ENCODE measurements at regions not wholly inside any gene's neighbourhood (a gene's known extent, or its start where the extent isn't known, plus 50 kb on each side); places are given as distances from the start of the nearest gene placed in this dataset.

- Mint-ChIP-seq H3K27me3 (ENCODE audit: low read depth) (no peaks in the 10 kb centered on the region), H3K4me1 (ENCODE audit: low read depth) (peaks cover 48% of the 10 kb centered on the region), H3K27ac (peak overlapping the region; percentile 39), H3K9me3 (no peaks in the 10 kb centered on the region), H3K4me3 (no peak overlapping the region), H3K36me3 (ENCODE audit: low read depth) (no peaks in the 10 kb centered on the region)
- intact Hi-C loops (cut with micrococcal nuclease) = no loop called here
- no peak for DNase-seq
- CTCF ChIA-PET = interaction anchor here (0.6 to 1.3 kb wide), 2 partner anchors 9 to 63 kb away, joined by 3 to 4 read pairs; no protein-coding TSS in a partner anchor
Measured at GRCh38 chr12:123065676-123066383, 85.1 kb downstream of the PITPNM2 start.

- no peaks in the 10 kb centered on the region for H3K27me3 Mint-ChIP-seq (ENCODE audit: low read depth)
- no peak overlapping the region for H3K4me3 Mint-ChIP-seq
- CTCF ChIA-PET = interaction anchor here (0.8 to 2.7 kb wide), 3 partner anchors 10 to 74 kb away, joined by 3 to 9 read pairs (median 3); no protein-coding TSS in a partner anchor
- H3K4me1 Mint-ChIP-seq (ENCODE audit: low read depth) = peaks cover 46% of the 10 kb centered on the region
- H3K27ac Mint-ChIP-seq = no peak overlapping the region
- no peaks in the 10 kb centered on the region for H3K9me3 Mint-ChIP-seq
- intact Hi-C loops (cut with micrococcal nuclease) = no loop called here
- no peaks in the 10 kb centered on the region for H3K36me3 Mint-ChIP-seq (ENCODE audit: low read depth)
- DNase-seq = no peak
Measured at GRCh38 chr12:123064885-123065619, 84.6 kb downstream of the ARL6IP4 start.

GRCh38 chr12:123064366-123064765 is 83.9 kb downstream of the ARL6IP4 start:
- Mint-ChIP-seq H3K27ac (no peak overlapping the region), H3K27me3 (ENCODE audit: low read depth) (no peaks in the 10 kb centered on the region), H3K9me3 (no peaks in the 10 kb centered on the region), H3K4me3 (no peak overlapping the region), H3K4me1 (ENCODE audit: low read depth) (peaks cover 44% of the 10 kb centered on the region), H3K36me3 (ENCODE audit: low read depth) (no peaks in the 10 kb centered on the region)
- DNase-seq = no peak
- intact Hi-C loops (cut with micrococcal nuclease) = no loop called here
- CTCF ChIA-PET = interaction anchor here (0.8 to 2.7 kb wide), 3 partner anchors 21 to 74 kb away, joined by 3 to 9 read pairs (median 3); no protein-coding TSS in a partner anchor

GRCh38 chr12:123063535-123063934 is 83.1 kb downstream of the ARL6IP4 start:
- DNase-seq = peak; percentile 33
- CTCF ChIA-PET = interaction anchor here (1.0 to 2.7 kb wide), 2 partner anchors 20 to 74 kb away, joined by 3 to 9 read pairs; no protein-coding TSS in a partner anchor
- peaks cover 44% of the 10 kb centered on the region for H3K4me1 Mint-ChIP-seq (ENCODE audit: low read depth)
- H3K36me3 Mint-ChIP-seq (ENCODE audit: low read depth) = no peaks in the 10 kb centered on the region
- intact Hi-C loops (cut with micrococcal nuclease) = no loop called here
- H3K9me3 Mint-ChIP-seq = no peaks in the 10 kb centered on the region
- H3K4me3 Mint-ChIP-seq = no peak overlapping the region
- no peak overlapping the region for H3K27ac Mint-ChIP-seq
- no peaks in the 10 kb centered on the region for H3K27me3 Mint-ChIP-seq (ENCODE audit: low read depth)

DNA sequence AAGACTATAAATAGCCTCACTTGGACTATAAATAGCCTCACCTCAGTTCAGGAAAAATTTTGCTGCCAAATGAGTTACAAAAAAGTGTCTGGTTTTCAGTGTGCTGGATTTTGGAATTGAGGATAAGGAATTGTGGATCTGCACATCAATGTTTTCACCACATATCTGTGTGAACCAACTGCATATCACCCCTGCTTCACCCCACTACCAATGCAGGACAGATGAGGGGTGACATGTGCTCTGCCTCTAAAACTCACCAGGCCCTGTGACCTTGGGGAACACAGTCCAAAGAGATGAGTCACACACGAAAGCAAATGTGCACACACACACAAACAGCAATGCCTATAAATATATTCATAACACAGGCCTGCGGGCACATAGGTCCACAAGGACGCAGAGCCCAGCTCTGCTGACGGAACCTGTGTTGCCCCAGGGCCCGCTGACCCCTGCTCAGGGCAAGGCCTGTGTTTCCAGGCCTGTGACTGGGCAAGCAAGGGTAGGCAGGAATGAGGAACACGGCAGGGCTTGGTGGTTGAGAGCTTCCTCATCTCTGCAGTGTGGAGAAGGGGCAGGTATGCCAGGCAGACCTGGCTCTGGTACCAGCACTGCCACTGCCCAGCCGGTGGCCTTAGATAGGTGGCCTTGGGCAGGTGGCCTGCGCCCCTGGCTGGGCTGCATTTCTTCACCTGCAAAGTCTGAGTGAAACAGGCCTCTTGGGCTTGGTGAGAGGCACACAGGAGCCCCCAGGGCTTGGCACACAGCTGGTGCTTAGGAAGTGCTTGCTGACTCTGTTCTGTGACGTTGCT is 82.4 kb downstream of the ARL6IP4 start:
- H3K27me3 Mint-ChIP-seq (ENCODE audit: low read depth) = no peaks in the 10 kb centered on the region
- intact Hi-C loops (cut with micrococcal nuclease) = no loop called here
- no peak for DNase-seq
- CTCF ChIA-PET = interaction anchor here (2.7 kb wide), 1 partner anchor 19 kb away, joined by 9 read pairs; no protein-coding TSS in a partner anchor
- H3K4me1 Mint-ChIP-seq (ENCODE audit: low read depth) = peaks cover 44% of the 10 kb centered on the region
- no peak overlapping the region for H3K27ac Mint-ChIP-seq
- no peaks in the 10 kb centered on the region for H3K36me3 Mint-ChIP-seq (ENCODE audit: low read depth)
- H3K9me3 Mint-ChIP-seq = no peaks in the 10 kb centered on the region
- no peak overlapping the region for H3K4me3 Mint-ChIP-seq

DNA sequence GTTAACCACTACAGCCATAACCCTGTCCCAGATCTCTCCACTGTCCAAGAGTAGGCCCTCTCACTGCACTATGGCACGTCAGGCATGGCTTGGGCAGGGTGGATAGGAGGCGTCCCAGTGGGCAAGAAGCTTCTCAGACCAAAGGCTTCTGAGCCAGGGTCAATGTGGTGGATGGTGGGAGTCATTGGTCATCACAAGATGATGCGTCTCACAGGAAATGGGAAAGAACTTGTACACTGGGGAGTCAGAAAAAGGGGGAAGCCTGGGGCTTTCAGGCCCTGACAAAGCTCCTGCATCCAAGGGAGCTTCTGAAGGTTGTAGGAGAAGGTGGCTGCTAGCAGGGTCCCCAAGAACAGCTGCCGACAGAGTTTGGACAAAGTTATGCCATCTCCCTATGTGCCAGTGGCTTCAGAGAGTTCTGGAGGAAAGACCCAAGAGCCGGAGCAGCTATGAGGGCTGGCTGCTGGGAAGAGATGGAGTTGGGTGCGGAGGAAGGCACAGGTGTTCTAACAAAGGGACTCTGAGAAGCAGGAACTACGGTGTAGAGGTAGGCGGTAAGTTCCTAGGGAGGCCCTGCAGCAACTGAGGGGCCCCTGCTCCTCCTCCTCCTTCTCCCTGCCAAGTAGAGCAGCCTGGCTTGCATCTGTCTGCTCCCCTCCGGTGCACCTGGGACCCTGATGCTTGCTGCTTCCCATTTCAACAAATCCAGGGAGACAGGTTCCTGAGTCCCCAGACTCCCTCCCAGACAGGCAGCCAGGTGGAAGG is 81.1 kb downstream of the ARL6IP4 start:
- peaks cover 38% of the 10 kb centered on the region for H3K4me1 Mint-ChIP-seq (ENCODE audit: low read depth)
- no peak overlapping the region for H3K27ac Mint-ChIP-seq
- H3K27me3 Mint-ChIP-seq (ENCODE audit: low read depth) = no peaks in the 10 kb centered on the region
- CTCF ChIA-PET = interaction anchor here (0.5 to 2.8 kb wide), 3 partner anchors 16 to 75 kb away, joined by 3 to 6 read pairs (median 5); no protein-coding TSS in a partner anchor
- H3K4me3 Mint-ChIP-seq = no peak overlapping the region
- no peaks in the 10 kb centered on the region for H3K36me3 Mint-ChIP-seq (ENCODE audit: low read depth)
- no peak for DNase-seq
- intact Hi-C loops (cut with micrococcal nuclease) = no loop called here
- H3K9me3 Mint-ChIP-seq = no peaks in the 10 kb centered on the region

DNA sequence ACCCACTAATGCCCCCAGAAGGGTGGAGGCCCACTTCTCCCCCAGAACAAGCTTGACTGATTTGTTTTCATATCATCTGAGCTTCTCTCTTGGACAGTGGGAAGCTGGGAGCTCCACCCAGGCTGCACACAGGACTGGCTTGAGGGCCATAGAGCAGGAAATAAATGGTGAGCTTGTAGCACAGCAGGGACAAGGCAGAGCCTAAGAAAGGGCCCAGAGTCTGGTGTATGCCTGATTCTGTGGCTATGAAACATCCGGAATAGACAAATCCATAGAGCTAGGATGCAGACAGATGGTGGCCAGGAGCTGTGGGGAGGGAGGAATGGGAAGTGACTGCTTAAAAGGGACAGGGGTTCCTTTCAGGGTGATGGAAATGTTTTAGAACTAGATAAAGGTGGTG is 79.0 kb downstream of the ARL6IP4 start:
- peaks cover 19% of the 10 kb centered on the region for H3K4me1 Mint-ChIP-seq (ENCODE audit: low read depth)
- CTCF ChIA-PET = interaction anchor here (0.9 to 2.8 kb wide), 4 partner anchors 10 to 14 kb away, joined by 3 to 5 read pairs (median 3); no protein-coding TSS in a partner anchor
- no peaks in the 10 kb centered on the region for H3K9me3 Mint-ChIP-seq
- intact Hi-C loops (cut with micrococcal nuclease) = no loop called here
- no peaks in the 10 kb centered on the region for H3K27me3 Mint-ChIP-seq (ENCODE audit: low read depth)
- no peak for DNase-seq
- H3K27ac Mint-ChIP-seq = no peak overlapping the region
- no peak overlapping the region for H3K4me3 Mint-ChIP-seq
- H3K36me3 Mint-ChIP-seq (ENCODE audit: low read depth) = peaks cover 2% of the 10 kb centered on the region

- no peak overlapping the region for H3K27ac Mint-ChIP-seq
- H3K4me1 Mint-ChIP-seq (ENCODE audit: low read depth) = peaks cover 15% of the 10 kb centered on the region
- H3K36me3 Mint-ChIP-seq (ENCODE audit: low read depth) = peaks cover 2% of the 10 kb centered on the region
- no peaks in the 10 kb centered on the region for H3K27me3 Mint-ChIP-seq (ENCODE audit: low read depth)
- no peak overlapping the region for H3K4me3 Mint-ChIP-seq
- no peaks in the 10 kb centered on the region for H3K9me3 Mint-ChIP-seq
- CTCF ChIA-PET = interaction anchor here (0.6 to 2.8 kb wide), 5 partner anchors 9 to 63 kb away, joined by 3 to 5 read pairs (median 3); no protein-coding TSS in a partner anchor
- intact Hi-C loops (cut with micrococcal nuclease) = no loop called here
- DNase-seq = no peak
Measured at GRCh38 chr12:123058980-123059379, 78.5 kb downstream of the ARL6IP4 start.

DNA sequence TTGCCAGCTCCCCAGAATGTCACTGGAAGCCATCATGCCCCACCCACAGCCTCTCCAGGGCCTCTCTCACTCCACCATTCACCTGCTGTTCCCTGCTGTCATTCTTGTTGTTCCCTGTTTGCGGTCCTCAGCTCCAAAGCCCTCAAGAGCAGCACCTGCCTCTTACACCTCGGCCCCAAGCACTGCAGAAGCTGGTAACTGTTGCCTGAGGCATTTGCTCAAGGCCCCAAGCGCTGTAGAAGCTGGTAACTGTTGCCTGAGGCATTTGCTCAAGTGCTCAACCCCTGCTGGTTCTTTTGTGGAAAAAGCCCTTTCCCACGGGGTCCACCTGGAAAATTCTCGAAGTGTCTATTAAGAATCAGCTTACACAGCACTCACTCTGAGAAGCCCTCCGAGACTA is 78.0 kb downstream of the ARL6IP4 start:
- no peak for DNase-seq
- Mint-ChIP-seq H3K4me3 (no peak overlapping the region), H3K27ac (no peak overlapping the region), H3K27me3 (ENCODE audit: low read depth) (no peaks in the 10 kb centered on the region), H3K36me3 (ENCODE audit: low read depth) (peaks cover 2% of the 10 kb centered on the region), H3K9me3 (no peaks in the 10 kb centered on the region), H3K4me1 (ENCODE audit: low read depth) (peaks cover 11% of the 10 kb centered on the region)
- CTCF ChIA-PET = interaction anchor here (0.6 to 2.8 kb wide), 4 partner anchors 9 to 64 kb away, joined by 3 to 5 read pairs (median 4); no protein-coding TSS in a partner anchor
- intact Hi-C loops (cut with micrococcal nuclease) = no loop called here

- Mint-ChIP-seq H3K36me3 (ENCODE audit: low read depth) (peaks cover 2% of the 10 kb centered on the region), H3K27ac (no peak overlapping the region), H3K9me3 (no peaks in the 10 kb centered on the region), H3K4me3 (no peak overlapping the region), H3K4me1 (ENCODE audit: low read depth) (peaks cover 10% of the 10 kb centered on the region), H3K27me3 (ENCODE audit: low read depth) (no peaks in the 10 kb centered on the region)
- CTCF ChIA-PET = no interaction called here
- DNase-seq = no peak
- intact Hi-C loops (cut with micrococcal nuclease) = no loop called here
Measured at GRCh38 chr12:123057513-123058265, 77.2 kb downstream of the ARL6IP4 start.

DNA sequence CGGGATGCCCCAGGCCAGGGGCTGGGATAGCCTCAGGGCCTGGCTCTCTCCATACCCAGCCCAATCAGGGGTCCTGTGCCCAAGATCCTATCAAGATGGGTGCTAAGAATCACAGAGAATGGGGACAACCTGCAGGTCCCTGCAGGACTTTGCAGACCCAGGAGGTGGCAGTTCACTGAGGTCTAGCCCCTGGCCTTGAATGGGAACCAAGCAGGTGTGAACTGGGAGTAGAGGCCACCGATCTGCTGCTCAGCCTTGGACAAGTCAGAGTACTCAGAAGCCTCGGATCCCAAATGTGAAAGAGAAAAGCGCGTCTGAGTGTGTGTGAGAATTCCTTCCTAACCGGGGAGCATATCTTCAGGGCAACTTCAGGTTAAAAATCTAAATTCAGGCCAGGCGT is 76.2 kb downstream of the ARL6IP4 start:
- CTCF ChIA-PET = interaction anchor here (2.6 kb wide), 1 partner anchor 13 kb away, joined by 9 read pairs; no protein-coding TSS in a partner anchor

More for the DNA sequence above, 76.2 kb downstream of the ARL6IP4 start:
- DNase-seq = no peak
- no peak overlapping the region for H3K27ac Mint-ChIP-seq
- H3K4me3 Mint-ChIP-seq = no peak overlapping the region
- H3K27me3 Mint-ChIP-seq (ENCODE audit: low read depth) = no peaks in the 10 kb centered on the region
- peaks cover 2% of the 10 kb centered on the region for H3K36me3 Mint-ChIP-seq (ENCODE audit: low read depth)
- peaks cover under 1% of the 10 kb centered on the region for H3K4me1 Mint-ChIP-seq (ENCODE audit: low read depth)
- intact Hi-C loops (cut with micrococcal nuclease) = no loop called here
- no peaks in the 10 kb centered on the region for H3K9me3 Mint-ChIP-seq
